GM23338 (cell line): ENCODE measurements at regions not wholly inside any gene's neighbourhood (a gene's known extent, or its start where the extent isn't known, plus 50 kb on each side); places are given as distances from the start of the nearest gene placed in this dataset.

Source experiments
- ATAC-seq: fragments of 200-7000 bp; cut with Tn5 transposase; 3 replicates; pipeline ENCODE4 v1.9.1; 2020
- DNase-seq: peaks from one replicate; pipeline ENCODE4 v3.0.0-alpha.2; 2015; ENCODE audit warnings: low spot score
- H2AFZ ChIP-seq: fragments of 200-600 bp; sonication (generic); 2 replicates; pipeline ENCODE4 v1.8.0; 2016; ENCODE audit warnings: antibody characterized with exemption, mild to moderate bottlenecking, moderate library complexity
- H3F3A ChIP-seq: fragments of 200-600 bp; sonication (generic); replicated peaks from 2 replicates; pipeline ENCODE4 v1.8.0; 2017; ENCODE audit warnings: antibody characterized with exemption, mixed run types, low read depth
- H3K27ac ChIP-seq: fragments of 200-600 bp; sonication (generic); 2 replicates; pipeline ENCODE4 v1.6.1; 2016; ENCODE audit warnings: low read depth
- H3K27me3 ChIP-seq: fragments of 200-600 bp; sonication (generic); 2 replicates; pipeline ENCODE4 v1.8.0; 2016; ENCODE audit warnings: mild to moderate bottlenecking, mixed run types, moderate library complexity; ENCODE audit not compliant: insufficient read depth
- H3K36me3 ChIP-seq: fragments of 200-600 bp; sonication (generic); 2 replicates; pipeline ENCODE4 v1.8.0; 2016; ENCODE audit warnings: mild to moderate bottlenecking; ENCODE audit not compliant: insufficient read depth
- H3K4me1 ChIP-seq: fragments of 200-600 bp; sonication (generic); 2 replicates; pipeline ENCODE4 v1.8.0; 2016; ENCODE audit warnings: mild to moderate bottlenecking, moderate library complexity; ENCODE audit not compliant: insufficient read depth
- H3K4me2 ChIP-seq: fragments of 200-600 bp; sonication (generic); 2 replicates; pipeline ENCODE4 v1.7.1; 2017; ENCODE audit warnings: mixed run types
- H3K4me3 ChIP-seq: fragments of 200-600 bp; sonication (generic); 2 replicates; pipeline ENCODE4 v1.6.1; 2016; ENCODE audit warnings: mixed run types
- H3K79me2 ChIP-seq: fragments of 200-600 bp; sonication (generic); replicated peaks from 2 replicates; pipeline ENCODE4 v1.8.0; 2017; ENCODE audit warnings: mild to moderate bottlenecking; ENCODE audit not compliant: insufficient read depth
- H3K9me2 ChIP-seq: fragments of 200-600 bp; sonication (generic); 2 replicates; pipeline ENCODE4 v1.8.0; 2017; ENCODE audit not compliant: insufficient read depth
- H4K20me1 ChIP-seq: fragments of 200-600 bp; sonication (generic); replicated peaks from 2 replicates; pipeline ENCODE4 v1.8.0; 2017; ENCODE audit warnings: mild to moderate bottlenecking; ENCODE audit not compliant: insufficient read depth
- H3K27ac Mint-ChIP-seq: 2 replicates; pipeline ENCODE4 v1.8.0; 2020; ENCODE audit warnings: inconsistent platforms, mild to moderate bottlenecking, moderate library complexity, mixed read lengths
- H3K27me3 Mint-ChIP-seq: 3 replicates; pipeline ENCODE4 v1.8.0; 2022; ENCODE audit warnings: low read depth, mild to moderate bottlenecking, moderate library complexity, mixed read lengths, inconsistent platforms; ENCODE audit not compliant: insufficient read depth, poor library complexity
- H3K36me3 Mint-ChIP-seq: 3 replicates; pipeline ENCODE4 v1.8.0; 2021; ENCODE audit warnings: low read depth, mild to moderate bottlenecking, inconsistent platforms, moderate library complexity, mixed read lengths
- H3K4me1 Mint-ChIP-seq: 3 replicates; pipeline ENCODE4 v1.8.0; 2020; ENCODE audit warnings: mild to moderate bottlenecking, inconsistent platforms, mixed read lengths
- H3K4me3 Mint-ChIP-seq: 3 replicates; pipeline ENCODE4 v1.8.0; 2021; ENCODE audit warnings: moderate library complexity, mild to moderate bottlenecking, inconsistent platforms, mixed read lengths
- H3K9me3 Mint-ChIP-seq: 3 replicates; pipeline ENCODE4 v1.8.0; 2020; ENCODE audit warnings: moderate library complexity, mild to moderate bottlenecking, inconsistent platforms, mixed read lengths
- CREB1 ChIP-seq: fragments of 250-450 bp; sonication (Bioruptor Pico); IDR thresholded peaks from 2 replicates; pipeline ENCODE4 v1.5.0; 2020; ENCODE audit warnings: low read depth, mild to moderate bottlenecking, moderate library complexity
- EZH2 ChIP-seq: fragments of 200-600 bp; sonication (generic); IDR thresholded peaks from one replicate; pipeline ENCODE4 v1.8.0; 2017; ENCODE audit warnings: antibody characterized with exemption, mild to moderate bottlenecking, low read depth; ENCODE audit not compliant: unreplicated experiment
- EZH2phosphoT487 ChIP-seq: fragments of 200-600 bp; sonication (generic); IDR thresholded peaks from one replicate; pipeline ENCODE4 v1.8.1; 2018; ENCODE audit warnings: antibody characterized with exemption; ENCODE audit not compliant: unreplicated experiment
- JUNB ChIP-seq: IDR thresholded peaks from one replicate; pipeline ENCODE4 v1.6.1; 2016; ENCODE audit warnings: antibody characterized with exemption; ENCODE audit not compliant: unreplicated experiment
- NANOG ChIP-seq: IDR thresholded peaks from 2 replicates; pipeline ENCODE4 v1.6.1; 2016; ENCODE audit warnings: antibody characterized with exemption, borderline replicate concordance
- POLR2AphosphoS5 ChIP-seq: IDR thresholded peaks from 2 replicates; pipeline ENCODE4 v1.6.1; 2016; ENCODE audit warnings: antibody characterized with exemption, low read depth
- REST ChIP-seq: IDR thresholded peaks from one replicate; pipeline ENCODE4 v1.6.1; 2018; ENCODE audit warnings: antibody characterized with exemption; ENCODE audit not compliant: unreplicated experiment
- STAT1 ChIP-seq: IDR thresholded peaks from one replicate; pipeline ENCODE4 v1.6.1; 2016; ENCODE audit warnings: antibody characterized with exemption; ENCODE audit not compliant: unreplicated experiment
- ZNF114 ChIP-seq: fragments of 250-450 bp; sonication (Bioruptor Pico); IDR thresholded peaks from 2 replicates; pipeline ENCODE4 v1.5.0; 2020; ENCODE audit warnings: mild to moderate bottlenecking, moderate library complexity
- ZNF331 ChIP-seq: fragments of 250-450 bp; sonication (Bioruptor Pico); IDR thresholded peaks from 2 replicates; pipeline ENCODE4 v1.5.0; 2020; ENCODE audit warnings: low read depth, mild to moderate bottlenecking, moderate library complexity
- ZNF462 ChIP-seq: fragments of 250-450 bp; sonication (Bioruptor Pico); IDR thresholded peaks from 2 replicates; pipeline ENCODE4 v1.5.0; 2020; ENCODE audit warnings: mild to moderate bottlenecking, moderate library complexity
- TF ChIP-seq, protein P1 (sequence below): IDR thresholded peaks from 2 replicates; pipeline ENCODE4 v1.6.1; 2016; ENCODE audit warnings: antibody characterized with exemption
- TF ChIP-seq, protein P2 (sequence below), 2 experiments: fragments of 200-600 bp in 1 of 2; sonication (generic) in 1 of 2; conservative IDR thresholded peaks; 2 replicates each; pipeline versions ENCODE4 v1.5.1 to v1.6.1; 2016 to 2017; ENCODE audit warnings: antibody characterized with exemption in 2 of 2, low read depth in 2 of 2, mild to moderate bottlenecking in 2 of 2, moderate library complexity in 1 of 2

DNA sequence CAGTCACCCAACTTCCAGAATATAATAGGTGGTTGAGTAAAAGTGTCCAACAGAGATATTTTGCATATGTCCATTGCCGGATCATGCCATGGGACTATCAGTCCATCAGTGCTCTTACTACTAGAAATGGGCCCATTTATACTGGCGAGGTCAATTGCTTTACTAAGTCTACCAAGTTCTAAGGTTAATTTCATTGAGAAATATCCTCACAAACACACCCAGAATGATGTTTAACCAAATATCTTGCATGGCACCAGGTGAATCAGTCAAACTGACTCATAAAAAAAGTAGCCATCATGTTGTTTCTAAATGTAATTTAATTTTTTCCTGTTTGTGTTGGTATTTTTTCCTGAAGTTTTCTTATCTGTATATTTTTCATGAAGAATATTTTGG, 1217.0 kb downstream of the RAPGEF2 start:
- Histone ChIP-seq H3K9me2 (0 out of 2 replicates have a peak, but pooled peaks cover 5% of the 10 kb centered on the region), H3K27me3 (no peaks in the 10 kb centered on the region), H3K36me3 (no peaks in the 10 kb centered on the region), H3K79me2 (no peaks in the 10 kb centered on the region), H4K20me1 (no peaks in the 10 kb centered on the region), H3K4me1 (no peaks in the 10 kb centered on the region), H3F3A (no peaks in the 10 kb centered on the region), H3K4me2 (no peak overlapping the region), H3K27ac (no peak overlapping the region), H3K4me3 (no peak overlapping the region), H2AFZ (no peak overlapping the region)
- Mint-ChIP-seq H3K9me3 (no peaks in the 10 kb centered on the region), H3K27ac (no peak overlapping the region), H3K4me1 (no peaks in the 10 kb centered on the region), H3K4me3 (no peak overlapping the region), H3K36me3 (no peaks in the 10 kb centered on the region), H3K27me3 (no peaks in the 10 kb centered on the region)
- ATAC-seq (no peak), DNase-seq (no peak)
- TF ChIP-seq, protein P1, sequence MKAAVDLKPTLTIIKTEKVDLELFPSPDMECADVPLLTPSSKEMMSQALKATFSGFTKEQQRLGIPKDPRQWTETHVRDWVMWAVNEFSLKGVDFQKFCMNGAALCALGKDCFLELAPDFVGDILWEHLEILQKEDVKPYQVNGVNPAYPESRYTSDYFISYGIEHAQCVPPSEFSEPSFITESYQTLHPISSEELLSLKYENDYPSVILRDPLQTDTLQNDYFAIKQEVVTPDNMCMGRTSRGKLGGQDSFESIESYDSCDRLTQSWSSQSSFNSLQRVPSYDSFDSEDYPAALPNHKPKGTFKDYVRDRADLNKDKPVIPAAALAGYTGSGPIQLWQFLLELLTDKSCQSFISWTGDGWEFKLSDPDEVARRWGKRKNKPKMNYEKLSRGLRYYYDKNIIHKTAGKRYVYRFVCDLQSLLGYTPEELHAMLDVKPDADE: no peak
- TF ChIP-seq STAT1 (no peak), EZH2 (no peak), EZH2phosphoT487 (no peak), ZNF331 (no peak), CREB1 (CRISPR knock-in tag) (no peak), POLR2AphosphoS5 (no peak), JUNB (no peak), ZNF462 (no peak), NANOG (no peak), REST (no peak), ZNF114 (CRISPR knock-in tag) (no peak)
- TF ChIP-seq, protein P2, sequence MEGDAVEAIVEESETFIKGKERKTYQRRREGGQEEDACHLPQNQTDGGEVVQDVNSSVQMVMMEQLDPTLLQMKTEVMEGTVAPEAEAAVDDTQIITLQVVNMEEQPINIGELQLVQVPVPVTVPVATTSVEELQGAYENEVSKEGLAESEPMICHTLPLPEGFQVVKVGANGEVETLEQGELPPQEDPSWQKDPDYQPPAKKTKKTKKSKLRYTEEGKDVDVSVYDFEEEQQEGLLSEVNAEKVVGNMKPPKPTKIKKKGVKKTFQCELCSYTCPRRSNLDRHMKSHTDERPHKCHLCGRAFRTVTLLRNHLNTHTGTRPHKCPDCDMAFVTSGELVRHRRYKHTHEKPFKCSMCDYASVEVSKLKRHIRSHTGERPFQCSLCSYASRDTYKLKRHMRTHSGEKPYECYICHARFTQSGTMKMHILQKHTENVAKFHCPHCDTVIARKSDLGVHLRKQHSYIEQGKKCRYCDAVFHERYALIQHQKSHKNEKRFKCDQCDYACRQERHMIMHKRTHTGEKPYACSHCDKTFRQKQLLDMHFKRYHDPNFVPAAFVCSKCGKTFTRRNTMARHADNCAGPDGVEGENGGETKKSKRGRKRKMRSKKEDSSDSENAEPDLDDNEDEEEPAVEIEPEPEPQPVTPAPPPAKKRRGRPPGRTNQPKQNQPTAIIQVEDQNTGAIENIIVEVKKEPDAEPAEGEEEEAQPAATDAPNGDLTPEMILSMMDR (conservative IDR thresholded peaks at IDR 0.05; ENCODE audit: low read depth in 2 of 2): no peak
